LNCAP (cell line): ENCODE measurements at regions not wholly inside any gene's neighbourhood (a gene's known extent, or its start where the extent isn't known, plus 50 kb on each side); places are given as distances from the start of the nearest gene placed in this dataset.

ENCODE experiments used
- CTCF ChIP-seq: fragments of 450-650 bp; IDR thresholded peaks from 2 replicates; pipeline ENCODE4 v1.5.1; 2017; ENCODE audit warnings: mild to moderate bottlenecking

- TF ChIP-seq CTCF, result no peak
Measured at GRCh38 chr3:25884981-25885380, 95.1 kb downstream of the OXSM start.

GRCh38 chr3:25885544-25885943, 95.7 kb downstream of the OXSM start:
- no peak for TF ChIP-seq CTCF

- no peak for TF ChIP-seq CTCF
Measured at GRCh38 chr3:25887907-25888306, 98.0 kb downstream of the OXSM start.

GRCh38 chr3:25888892-25889524, 99.1 kb downstream of the OXSM start:
- TF ChIP-seq CTCF, result no peak

- no peak for TF ChIP-seq CTCF
Measured at GRCh38 chr3:25889525-25889917, 99.6 kb downstream of the OXSM start.

GRCh38 chr3:25894101-25894500, 104.2 kb downstream of the OXSM start:
- TF ChIP-seq CTCF, result no peak

- TF ChIP-seq CTCF, result no peak
Measured at GRCh38 chr3:25895031-25895430, 105.1 kb downstream of the OXSM start.

GRCh38 chr3:25895443-25895842, 105.6 kb downstream of the OXSM start:
- no peak for TF ChIP-seq CTCF
